Sigmoid colon (tissue), 4 donors: ENCODE measurements at regions not wholly inside any gene's neighbourhood (a gene's known extent, or its start where the extent isn't known, plus 50 kb on each side); places are given as distances from the start of the nearest gene placed in this dataset.

Source experiments
- CTCF ChIP-seq, 4 experiments: fragments of 450-650 bp in 3 of 4; fragments of 200-600 bp in 1 of 4; IDR thresholded peaks; one replicate each; pipeline ENCODE4 v1.5.1; 2016 to 2019; ENCODE audit warnings: antibody characterized with exemption in 4 of 4, mild to moderate bottlenecking in 3 of 4, moderate library complexity in 2 of 4
- POLR2A ChIP-seq, 2 donors: fragments of 450-650 bp; IDR thresholded peaks; one replicate each; pipeline ENCODE4 v1.6.1; 2016; ENCODE audit warnings: antibody characterized with exemption in 2 of 2, mild to moderate bottlenecking in 2 of 2, moderate library complexity in 2 of 2
- POLR2AphosphoS5 ChIP-seq, 4 donors: sonication (generic); formaldehyde crosslinking; IDR thresholded peaks; one replicate each; pipeline ENCODE4 v1.6.1; 2017; ENCODE audit warnings: antibody characterized with exemption in 4 of 4

- no peak for TF ChIP-seq POLR2A (IDR thresholded peaks at IDR 0.05)
- TF ChIP-seq CTCF (IDR thresholded peaks at IDR 0.05): no peak
- TF ChIP-seq POLR2AphosphoS5 (IDR thresholded peaks at IDR 0.05): no peak
Observed at GRCh38 chr13:99734013-99734693, 232.9 kb downstream of the TM9SF2 start.
